GM18526 (cell line): ENCODE measurements at regions not wholly inside any gene's neighbourhood (a gene's known extent, or its start where the extent isn't known, plus 50 kb on each side); places are given as distances from the start of the nearest gene placed in this dataset.

Experiments
- POLR2A ChIP-seq: IDR thresholded peaks from 3 replicates; pipeline ENCODE4 v1.6.1; 2011; ENCODE audit not compliant: insufficient read length; ENCODE audit errors: extremely low read depth

DNA sequence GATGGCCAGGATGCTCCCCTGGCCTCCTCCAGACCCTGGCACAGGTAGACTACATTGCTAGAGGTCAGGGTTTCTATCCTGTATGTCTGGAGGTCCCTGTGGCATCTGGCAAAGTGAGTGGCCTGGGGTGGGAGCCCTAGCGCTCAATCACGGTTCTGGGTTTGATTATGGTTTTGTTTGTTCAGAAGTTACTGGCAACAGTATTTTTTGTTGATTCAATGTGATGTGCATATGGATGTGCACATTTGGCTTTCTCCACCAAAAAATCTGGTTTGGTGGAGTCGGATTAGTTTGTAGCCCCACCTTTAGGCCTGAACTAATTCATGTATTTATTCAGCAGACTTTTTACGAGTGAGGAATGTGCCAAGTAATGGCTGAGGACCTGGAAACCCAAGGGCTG is 109.7 kb downstream of the VEGFA start:
- TF ChIP-seq POLR2A, result no peak

DNA sequence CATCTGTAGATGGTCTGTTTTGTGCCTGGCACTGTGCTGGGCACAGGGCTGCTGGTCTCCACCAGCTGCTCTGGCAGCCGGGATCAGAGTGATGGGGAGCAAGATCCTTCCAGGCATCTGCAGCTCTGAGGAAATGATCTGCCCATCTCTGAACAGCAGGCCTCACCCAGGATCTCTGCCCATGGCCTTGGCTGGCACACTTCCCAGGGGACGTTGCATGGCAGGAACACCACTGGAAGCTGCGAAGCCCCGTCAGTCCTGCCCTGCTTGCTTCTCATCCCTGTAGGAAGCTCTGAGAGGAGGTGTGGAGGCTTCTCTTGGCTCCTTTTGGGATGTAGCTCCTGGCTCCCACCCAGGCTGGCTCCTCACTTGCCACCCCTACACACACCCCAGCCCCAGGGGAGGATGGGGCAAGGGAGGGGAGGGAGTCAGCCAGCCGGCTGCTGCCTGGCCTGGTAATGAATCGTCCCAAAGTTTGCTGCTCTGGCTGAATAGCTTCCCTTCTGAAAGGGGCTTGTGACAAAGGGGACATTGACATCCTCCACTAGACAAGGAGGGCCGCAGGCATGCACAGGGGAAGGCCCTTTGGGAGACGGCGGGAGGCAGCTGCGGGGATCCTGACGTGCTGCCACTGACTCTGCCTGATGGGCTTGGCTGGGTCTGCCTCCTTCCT is 108.9 kb downstream of the VEGFA start:
- no peak for TF ChIP-seq POLR2A

DNA sequence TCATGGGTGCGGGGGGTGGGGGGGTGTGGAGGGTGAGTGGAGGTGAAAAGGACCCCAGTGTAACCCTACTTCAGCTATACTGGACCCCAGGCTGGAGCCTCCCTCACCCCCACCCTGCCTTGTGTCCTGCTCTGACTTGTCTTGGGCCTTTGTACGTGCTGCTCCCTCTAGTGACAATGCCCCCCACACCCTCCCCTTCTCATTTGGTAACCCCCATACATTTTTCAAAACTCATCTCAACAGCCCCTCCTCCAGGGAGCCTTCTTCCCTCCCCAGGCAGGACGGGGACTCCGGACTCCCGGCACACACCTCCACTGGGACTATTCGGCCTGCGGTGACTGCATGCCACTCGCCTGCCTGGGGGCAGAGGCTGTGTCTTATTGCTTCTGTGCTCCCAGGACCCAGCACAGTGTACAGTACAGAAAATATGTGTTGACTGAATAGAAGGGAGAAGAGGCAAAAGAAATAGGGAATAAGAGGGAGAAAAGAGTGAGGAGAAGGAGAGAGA is 108.2 kb downstream of the VEGFA start:
- no peak for TF ChIP-seq POLR2A

DNA sequence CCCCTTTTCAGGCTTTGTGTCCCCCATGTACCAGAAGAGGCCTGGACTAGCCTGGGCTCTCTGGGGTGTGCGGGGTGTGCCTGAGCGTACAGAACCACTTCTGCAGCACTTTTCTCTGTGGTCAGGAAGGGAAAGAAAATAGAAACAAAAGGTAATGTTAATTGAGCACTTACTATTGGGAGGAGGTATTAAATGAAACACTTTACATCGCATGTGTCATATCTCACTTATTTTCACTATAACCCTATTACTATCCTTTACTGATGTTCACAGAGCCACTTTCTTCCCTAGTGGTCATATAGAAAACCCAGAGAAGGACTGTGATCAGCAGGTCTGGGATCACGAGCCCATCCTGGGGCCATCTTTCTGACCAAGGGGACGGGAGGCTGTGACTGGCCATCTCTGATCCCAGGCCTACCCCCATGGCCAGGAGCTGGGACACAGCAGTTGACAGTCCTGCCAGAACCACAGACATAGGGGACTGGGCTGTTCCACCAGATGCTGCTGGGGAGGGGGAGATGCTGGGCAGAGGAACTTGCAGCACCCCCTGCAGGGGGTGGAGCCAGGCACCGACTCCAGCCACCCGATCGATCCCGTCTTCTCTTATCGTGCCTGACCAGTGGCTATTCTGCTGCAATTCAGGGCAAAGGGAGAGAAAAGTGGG is 107.6 kb downstream of the VEGFA start:
- TF ChIP-seq POLR2A, result no peak

DNA sequence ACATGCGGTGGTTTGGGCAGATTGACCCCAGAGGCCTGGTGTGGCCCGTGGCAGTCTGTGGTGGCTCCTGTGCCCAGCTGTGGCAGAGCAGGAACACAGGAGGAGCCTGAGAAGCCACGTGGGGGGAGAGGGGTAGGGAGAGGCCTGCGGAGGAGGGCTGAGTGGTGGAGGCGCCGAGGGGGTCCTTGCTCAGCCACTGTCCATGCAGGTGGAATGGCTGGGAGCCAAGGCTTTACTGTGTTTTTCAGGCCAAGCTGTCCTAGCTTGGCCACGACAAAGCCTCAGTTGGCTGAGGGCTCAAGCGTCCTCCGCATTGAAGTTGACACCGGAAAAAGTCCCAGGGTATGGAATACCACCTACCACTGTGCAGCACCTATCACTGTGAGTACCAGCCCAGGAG is 107.0 kb downstream of the VEGFA start:
- no peak for TF ChIP-seq POLR2A

DNA sequence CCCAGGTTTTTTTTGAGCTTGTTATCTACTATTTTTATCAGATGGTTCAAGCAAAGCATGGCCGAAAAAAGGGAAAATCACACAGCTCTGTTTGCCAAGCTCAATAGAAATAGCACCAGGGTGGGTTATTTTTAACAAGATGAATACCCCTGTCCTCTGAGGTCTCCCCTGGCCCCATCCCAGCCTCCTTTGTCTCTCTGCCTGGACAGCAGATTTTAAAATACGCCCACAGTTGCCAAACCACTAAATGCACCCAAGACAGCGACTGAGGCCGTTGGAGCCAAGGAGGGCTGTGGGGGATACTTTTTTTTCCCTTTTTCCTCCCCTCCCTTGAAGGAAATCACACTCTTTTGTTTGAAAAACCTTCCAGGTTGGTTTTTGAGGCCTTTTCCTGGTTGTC is 106.6 kb downstream of the VEGFA start:
- no peak for TF ChIP-seq POLR2A

DNA sequence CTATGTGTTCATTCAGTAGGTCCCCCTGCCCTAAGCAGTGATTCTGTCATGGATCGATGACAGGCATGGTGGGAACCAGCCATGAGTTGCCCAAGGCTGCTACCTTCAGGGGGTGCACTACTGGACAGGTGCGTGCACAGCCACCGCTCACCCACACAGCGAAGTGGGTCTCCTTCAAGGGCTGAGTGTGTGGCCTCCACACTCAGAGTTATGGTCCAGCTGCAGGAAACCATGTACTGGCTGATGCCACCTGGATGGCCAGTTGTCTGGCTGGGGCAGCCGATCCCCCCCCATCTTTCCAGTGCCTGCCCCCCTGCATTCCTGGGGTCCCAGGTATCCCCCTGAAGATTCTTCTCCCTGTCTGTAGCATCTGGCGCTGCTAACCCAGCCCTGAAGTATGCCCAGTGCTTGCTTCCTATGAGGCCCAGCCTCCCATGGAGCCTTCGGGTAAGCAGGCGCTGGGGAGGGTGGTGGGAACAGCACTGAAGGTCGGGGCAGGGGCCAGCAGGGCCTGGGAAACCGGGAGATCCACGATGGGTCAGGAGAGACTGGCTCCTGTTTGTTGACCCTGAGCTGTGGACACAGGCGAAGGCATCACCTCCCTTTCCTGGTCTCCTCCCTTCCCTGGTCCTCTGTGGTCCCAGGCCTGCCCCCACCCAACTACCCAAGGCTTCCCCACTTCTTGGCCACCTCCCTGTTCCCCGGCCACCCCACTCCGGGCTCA is 106.0 kb downstream of the VEGFA start:
- no peak for TF ChIP-seq POLR2A

DNA sequence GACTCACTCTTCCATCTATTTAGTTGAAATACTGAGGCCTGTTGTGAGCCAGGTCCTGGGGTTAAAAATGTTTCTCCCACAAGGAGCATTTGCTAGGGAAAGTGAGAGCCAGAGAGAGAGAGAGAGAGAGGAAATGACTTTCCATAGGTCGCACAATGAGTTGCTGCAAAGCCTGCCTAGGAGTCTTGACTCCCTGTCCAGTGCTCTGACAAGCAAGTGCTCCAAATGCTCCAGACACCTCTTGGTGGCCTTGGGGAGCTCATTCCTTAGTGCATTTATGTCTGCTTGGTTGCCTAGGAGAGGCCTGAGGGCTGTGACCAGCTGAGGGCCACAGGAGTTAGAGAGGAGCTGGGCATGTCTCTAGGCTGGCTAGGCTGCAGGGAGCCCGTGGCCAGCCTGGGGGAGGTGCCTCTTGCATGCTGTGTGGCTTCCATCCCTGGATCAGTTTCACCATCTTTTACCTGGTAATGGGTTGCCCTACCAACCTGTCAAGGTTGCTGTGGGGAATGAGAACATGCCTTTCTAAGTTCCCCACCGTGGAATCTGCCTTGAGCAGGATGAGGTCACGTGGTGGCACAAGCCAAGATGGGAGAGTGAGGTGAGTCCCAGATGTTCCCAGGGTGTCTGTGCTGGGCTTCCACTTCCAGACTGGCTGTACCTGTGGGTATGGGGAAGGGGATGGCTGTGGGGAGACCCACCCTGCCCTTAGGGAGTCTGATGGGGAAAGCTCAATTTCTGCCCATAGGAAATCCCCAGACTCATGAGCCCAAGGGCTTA is 105.0 kb downstream of the VEGFA start:
- TF ChIP-seq POLR2A, result no peak

DNA sequence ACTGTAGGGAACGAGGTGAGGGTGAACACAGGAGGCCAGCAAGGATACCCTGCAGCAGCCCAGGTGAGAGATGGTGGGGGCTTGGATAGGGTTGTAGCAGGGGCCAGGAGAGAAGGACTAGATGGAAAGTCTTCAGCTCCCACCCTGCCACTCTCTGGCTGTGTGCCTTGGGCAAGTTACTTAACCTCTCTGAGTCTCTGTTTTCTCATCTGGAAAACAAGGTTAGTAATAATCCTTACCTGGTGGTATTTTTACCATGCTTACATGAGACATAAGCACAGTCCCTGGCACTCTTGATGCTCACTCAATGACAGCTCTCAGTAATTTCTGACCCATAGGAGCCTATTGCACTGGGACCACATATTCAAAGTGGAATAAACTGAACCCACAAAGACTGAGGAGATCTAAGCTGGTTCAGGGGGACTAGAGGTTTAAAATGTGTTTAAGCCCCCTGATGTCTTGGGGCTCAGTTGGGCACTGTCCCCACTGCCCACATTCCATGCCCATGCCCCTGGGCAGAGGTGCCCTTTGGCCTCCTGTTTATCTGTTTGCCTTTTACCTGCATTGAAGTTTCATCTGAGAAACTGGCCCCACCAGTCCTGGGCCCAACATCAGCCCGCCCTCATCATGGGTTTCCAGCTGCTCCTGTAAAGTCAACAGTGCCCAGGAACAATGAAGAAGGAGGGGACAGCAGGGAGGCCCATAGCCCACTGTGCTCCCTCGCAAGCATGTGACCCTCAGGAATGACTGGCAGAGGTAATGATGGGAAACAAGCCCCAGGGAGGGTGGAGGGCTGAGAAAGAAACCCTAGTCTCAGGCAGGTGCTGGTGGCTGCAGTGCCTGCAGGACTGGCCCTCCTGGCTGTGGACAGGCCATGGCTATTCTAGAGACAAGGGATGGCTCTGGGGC is 104.0 kb downstream of the VEGFA start:
- no peak for TF ChIP-seq POLR2A

DNA sequence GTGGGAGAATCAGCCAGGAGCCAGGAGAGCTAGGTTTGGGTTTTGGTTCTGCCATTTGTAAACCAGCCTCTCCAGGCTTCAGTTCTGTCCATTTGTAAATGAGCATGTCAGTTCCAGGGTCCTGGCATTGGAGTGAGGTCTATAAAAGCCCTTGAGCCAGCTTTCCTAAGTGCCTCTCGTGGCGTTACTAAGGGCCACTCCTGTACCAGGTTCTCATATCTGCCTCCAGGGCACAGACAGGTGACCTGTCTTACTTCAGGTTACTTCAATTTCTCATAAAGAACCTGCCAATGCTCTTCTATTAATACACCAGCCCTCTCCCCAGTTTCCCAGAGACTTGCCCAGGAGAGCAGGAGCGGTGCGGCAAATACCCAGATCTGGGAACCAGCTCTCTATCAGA is 101.9 kb downstream of the VEGFA start:
- TF ChIP-seq POLR2A, result no peak

DNA sequence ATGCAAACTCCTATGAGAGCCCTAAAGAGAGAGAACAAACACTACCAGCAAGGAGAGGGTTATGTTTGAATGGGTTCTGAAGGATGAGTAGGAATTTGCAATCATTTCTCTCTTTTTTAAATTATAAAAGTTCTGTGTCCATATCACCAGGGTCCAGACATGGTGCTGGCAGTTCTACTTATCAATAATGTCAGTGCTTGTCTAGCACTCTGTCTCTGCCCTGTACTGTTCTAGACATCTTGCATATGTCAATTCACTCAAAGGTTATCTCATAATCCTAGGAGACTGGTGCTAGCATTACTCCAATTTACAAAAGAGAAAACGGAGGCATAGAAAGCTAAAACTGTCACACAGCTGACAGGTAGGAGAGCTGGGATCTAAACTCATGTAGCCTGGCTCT is 101.3 kb downstream of the VEGFA start:
- no peak for TF ChIP-seq POLR2A

DNA sequence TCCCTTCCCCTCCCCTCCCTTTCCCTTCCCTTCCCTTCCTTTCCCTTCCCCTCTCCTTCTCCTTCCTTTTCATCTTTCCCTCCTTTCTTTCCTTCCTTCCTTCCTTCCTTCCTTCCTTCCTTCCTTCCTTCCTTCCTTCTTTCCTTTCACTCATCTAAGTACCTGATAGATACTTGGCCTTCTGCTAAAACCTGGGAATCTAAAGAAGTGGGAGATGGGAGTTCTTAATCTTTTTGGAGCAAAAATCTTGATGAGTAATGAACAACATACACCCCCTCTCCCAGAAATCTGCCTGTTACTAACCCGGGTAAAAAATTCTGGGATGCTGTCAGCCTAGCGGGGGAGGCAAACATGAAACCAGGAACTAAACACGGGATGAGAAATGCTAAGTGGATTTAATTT is 100.7 kb downstream of the VEGFA start:
- TF ChIP-seq POLR2A, result no peak

DNA sequence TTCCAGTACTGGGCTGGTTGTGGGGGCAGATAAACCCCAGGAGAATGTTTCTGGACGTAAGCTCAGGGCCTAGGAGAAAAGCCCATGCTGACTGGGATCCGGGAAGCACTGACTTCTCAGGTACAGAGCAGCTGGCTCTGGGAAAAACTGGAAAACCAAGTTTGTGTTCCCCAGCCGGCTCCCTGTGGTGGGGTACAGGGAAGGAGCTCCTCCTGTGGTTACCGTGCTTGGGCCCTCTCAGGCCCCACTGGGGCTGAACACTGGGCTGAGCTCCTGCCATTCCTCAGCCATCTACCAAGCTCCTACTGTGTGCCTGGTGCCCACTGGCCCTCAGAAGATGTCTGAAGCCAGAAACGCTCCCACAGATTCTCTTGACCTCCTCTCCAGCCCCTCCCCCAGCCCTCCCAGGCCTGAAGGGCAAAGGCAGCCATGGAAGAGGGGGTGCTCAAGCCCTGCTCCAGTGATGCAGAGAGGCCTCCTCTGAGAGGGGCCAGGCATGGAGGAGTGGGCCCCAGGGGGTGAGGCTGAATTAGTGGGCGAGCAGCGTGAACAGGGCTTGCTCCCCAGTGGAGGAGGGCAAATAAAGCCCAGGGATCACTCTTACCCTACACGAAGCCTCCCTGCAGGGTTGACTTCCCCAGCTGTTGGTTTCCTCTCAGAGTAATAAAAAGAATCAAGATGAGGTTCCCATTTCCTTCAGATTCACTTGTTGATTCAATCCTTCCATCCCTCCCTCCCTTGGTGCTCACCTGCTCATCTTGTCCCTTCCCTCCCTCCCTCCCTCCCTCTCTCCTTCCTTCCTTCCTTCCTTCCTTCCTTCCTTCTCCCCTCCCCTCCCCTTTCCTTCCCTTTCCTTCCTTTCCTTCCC is 100.0 kb downstream of the VEGFA start:
- no peak for TF ChIP-seq POLR2A
